ENCODE measurements at regions not wholly inside any gene's neighbourhood (a gene's known extent, or its start where the extent isn't known, plus 50 kb on each side); places are given as distances from the start of the nearest gene placed in this dataset.
A peak's percentile ranks its signal among the peaks of the same experiment; 100 is the strongest.

GRCh38 chr13:68509734-68510621 lies 1279.8 kb upstream of the PCDH9 start (continued):
- no peak for TF ChIP-seq IRF4 (IDR thresholded peaks at IDR 0.05; ENCODE audit: low read depth, low read length)
- no peak for TF ChIP-seq NFYB (IDR thresholded peaks at IDR 0.05; ENCODE audit: insufficient read depth, low read depth, low read length)
- no peak for TF ChIP-seq SMC3 (IDR thresholded peaks at IDR 0.05; ENCODE audit: borderline replicate concordance, low read length)
- no peak for TF ChIP-seq NFYA (IDR thresholded peaks at IDR 0.05; ENCODE audit: borderline replicate concordance, low read depth, low read length)

GRCh38 chr13:68506888-68507551 lies 1276.9 kb upstream of the PCDH9 start:
- H2AFZ ChIP-seq (ENCODE audit: control insufficient read depth, low read depth, low read length): no peak overlapping the region
- no TSS peak for BruUV-seq (replicated peaks)
- in situ Hi-C loops (cut with MboI) (no loop called here), intact Hi-C loops (cut with micrococcal nuclease; ENCODE audit: unreplicated experiment) (no loop called here)
- H3K9ac ChIP-seq (ENCODE audit: control insufficient read depth, insufficient read depth, low read length): no peak overlapping the region
- H3K4me1 ChIP-seq (ENCODE audit: control insufficient read depth, insufficient read depth, low read length): no peaks in the 10 kb centered on the region
- TF ChIP-seq ZNF274 (IDR thresholded peaks at IDR 0.05; ENCODE audit: insufficient read depth, insufficient read length) (no peak), NR2C1 (IDR thresholded peaks at IDR 0.05) (no peak), POLR2AphosphoS2 (IDR thresholded peaks at IDR 0.05; ENCODE audit: low read depth, low read length) (no peak)
- TF ChIP-seq, protein P1, sequence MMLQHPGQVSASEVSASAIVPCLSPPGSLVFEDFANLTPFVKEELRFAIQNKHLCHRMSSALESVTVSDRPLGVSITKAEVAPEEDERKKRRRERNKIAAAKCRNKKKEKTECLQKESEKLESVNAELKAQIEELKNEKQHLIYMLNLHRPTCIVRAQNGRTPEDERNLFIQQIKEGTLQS (IDR thresholded peaks at IDR 0.05; ENCODE audit: borderline replicate concordance, extremely low read depth, low read depth, low read length): no peak
- TF ChIP-seq, protein P2, sequence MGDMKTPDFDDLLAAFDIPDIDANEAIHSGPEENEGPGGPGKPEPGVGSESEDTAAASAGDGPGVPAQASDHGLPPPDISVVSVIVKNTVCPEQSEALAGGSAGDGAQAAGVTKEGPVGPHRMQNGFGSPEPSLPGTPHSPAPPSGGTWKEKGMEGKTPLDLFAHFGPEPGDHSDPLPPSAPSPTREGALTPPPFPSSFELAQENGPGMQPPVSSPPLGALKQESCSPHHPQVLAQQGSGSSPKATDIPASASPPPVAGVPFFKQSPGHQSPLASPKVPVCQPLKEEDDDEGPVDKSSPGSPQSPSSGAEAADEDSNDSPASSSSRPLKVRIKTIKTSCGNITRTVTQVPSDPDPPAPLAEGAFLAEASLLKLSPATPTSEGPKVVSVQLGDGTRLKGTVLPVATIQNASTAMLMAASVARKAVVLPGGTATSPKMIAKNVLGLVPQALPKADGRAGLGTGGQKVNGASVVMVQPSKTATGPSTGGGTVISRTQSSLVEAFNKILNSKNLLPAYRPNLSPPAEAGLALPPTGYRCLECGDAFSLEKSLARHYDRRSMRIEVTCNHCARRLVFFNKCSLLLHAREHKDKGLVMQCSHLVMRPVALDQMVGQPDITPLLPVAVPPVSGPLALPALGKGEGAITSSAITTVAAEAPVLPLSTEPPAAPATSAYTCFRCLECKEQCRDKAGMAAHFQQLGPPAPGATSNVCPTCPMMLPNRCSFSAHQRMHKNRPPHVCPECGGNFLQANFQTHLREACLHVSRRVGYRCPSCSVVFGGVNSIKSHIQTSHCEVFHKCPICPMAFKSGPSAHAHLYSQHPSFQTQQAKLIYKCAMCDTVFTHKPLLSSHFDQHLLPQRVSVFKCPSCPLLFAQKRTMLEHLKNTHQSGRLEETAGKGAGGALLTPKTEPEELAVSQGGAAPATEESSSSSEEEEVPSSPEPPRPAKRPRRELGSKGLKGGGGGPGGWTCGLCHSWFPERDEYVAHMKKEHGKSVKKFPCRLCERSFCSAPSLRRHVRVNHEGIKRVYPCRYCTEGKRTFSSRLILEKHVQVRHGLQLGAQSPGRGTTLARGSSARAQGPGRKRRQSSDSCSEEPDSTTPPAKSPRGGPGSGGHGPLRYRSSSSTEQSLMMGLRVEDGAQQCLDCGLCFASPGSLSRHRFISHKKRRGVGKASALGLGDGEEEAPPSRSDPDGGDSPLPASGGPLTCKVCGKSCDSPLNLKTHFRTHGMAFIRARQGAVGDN (IDR thresholded peaks at IDR 0.05): no peak
- ChIA-PET POLR2A (no interaction called here), CTCF (no interaction called here), SMC1A (ENCODE audit: uncharacterized antibody, unreplicated experiment) (no interaction called here), RAD21 (ENCODE audit: unreplicated experiment) (no interaction called here)
- no peaks in the 10 kb centered on the region for H3K36me3 ChIP-seq (ENCODE audit: control insufficient read depth in 2 of 2, insufficient read depth in 2 of 2, low read length in 1 of 2)
- H3K27me3 ChIP-seq (replicated peaks in 1 of 2; ENCODE audit: control insufficient read depth in 2 of 2, insufficient read depth in 2 of 2, low read length in 1 of 2): no peaks in the 10 kb centered on the region
- ATAC-seq: peak; percentile 16; the same call in 2 of the 3 replicates
- no peak for DNase-seq (ENCODE audit: low read depth, low spot score)
- H3K4me3 ChIP-seq: no peak overlapping the region
- WGBS (ENCODE audit: insufficient coverage, insufficient replicate concordance, low lambda C conversion rate, missing lambda C conversion rate): 8% methylated on average over 8 of the region's 8 CpGs
- no peak overlapping the region for H3K27ac ChIP-seq (ENCODE audit: control insufficient read depth, insufficient read depth)
- no peaks in the 10 kb centered on the region for H4K20me1 ChIP-seq (ENCODE audit: control insufficient read depth, insufficient read depth)
- no peaks in the 10 kb centered on the region for H3K9me3 ChIP-seq (replicated peaks; ENCODE audit: control insufficient read depth, insufficient read depth, low read length)
- H3K4me2 ChIP-seq (ENCODE audit: control insufficient read depth, insufficient read depth): no peak overlapping the region
- H3K79me2 ChIP-seq (ENCODE audit: control insufficient read depth, insufficient read depth, low read length): no peaks in the 10 kb centered on the region
- no peak for FAIRE-seq
